ENCODE measurements at regions not wholly inside any gene's neighbourhood (a gene's known extent, or its start where the extent isn't known, plus 50 kb on each side); places are given as distances from the start of the nearest gene placed in this dataset.
A peak's percentile ranks its signal among the peaks of the same experiment; 100 is the strongest.

DNA sequence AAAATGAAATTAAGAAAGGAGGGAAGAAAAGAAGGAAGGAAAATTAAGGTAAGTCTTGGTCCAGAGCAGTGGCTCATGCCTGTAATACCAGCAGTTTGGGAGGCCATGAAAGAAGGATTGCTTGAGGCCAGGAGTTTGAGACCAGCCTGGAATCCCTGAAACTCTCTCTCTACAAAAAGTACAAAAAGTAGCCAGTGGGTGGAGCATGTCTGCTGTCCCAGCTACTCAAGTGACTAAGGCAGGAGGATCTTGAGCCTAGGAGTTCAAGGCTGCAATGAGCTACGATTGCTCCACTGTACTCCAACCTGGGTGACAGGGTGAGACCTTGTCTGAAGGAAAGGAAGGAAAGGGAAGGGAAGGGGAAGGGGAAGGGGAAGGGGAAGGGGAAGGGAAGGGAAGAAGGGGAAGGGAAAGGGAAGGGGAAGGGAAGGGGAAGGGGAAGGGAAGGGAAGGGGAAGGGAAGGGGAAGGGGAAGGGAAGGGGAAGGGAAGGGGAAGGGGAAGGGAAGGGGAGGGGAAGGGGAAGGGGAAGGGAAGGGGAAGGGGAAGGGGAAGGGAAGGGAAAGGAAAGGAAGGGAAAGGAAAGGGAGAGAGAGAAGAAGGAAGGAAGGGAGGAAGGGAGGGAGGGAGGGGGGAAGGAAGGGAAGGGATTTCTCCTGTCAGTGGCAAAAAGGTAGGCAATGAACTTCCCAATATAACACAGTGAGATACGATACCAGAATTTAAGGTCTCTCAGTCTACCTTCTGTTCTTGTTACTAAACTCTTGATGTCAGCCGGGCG is 412.8 kb downstream of the CMPK2 start:
- Histone ChIP-seq H3K4me1 (ENCODE audit: insufficient read depth, low read length) (no peaks in the 10 kb centered on the region), H3K79me2 (ENCODE audit: insufficient read depth, low read length) (no peaks in the 10 kb centered on the region), H3K27ac (ENCODE audit: low read length) (no peak overlapping the region), H4K20me1 (ENCODE audit: insufficient read depth, low read length) (no peaks in the 10 kb centered on the region), H3K36me3 (ENCODE audit: insufficient read depth, low read length) (no peaks in the 10 kb centered on the region), H2AFZ (ENCODE audit: low read depth, low read length) (no peak overlapping the region), H3K4me3 (ENCODE audit: low read depth in 1 of 2, low read length in 2 of 2) (no peak overlapping the region), H3K4me2 (ENCODE audit: insufficient read depth, low read length) (no peak overlapping the region), H3K9me3 (ENCODE audit: insufficient read depth, low read length, severe bottlenecking) (no peaks in the 10 kb centered on the region), H3K9ac (ENCODE audit: low read depth, low read length) (no peak overlapping the region), H3K27me3 (ENCODE audit: insufficient read depth, low read length, poor library complexity) (no peaks in the 10 kb centered on the region)
- TF ChIP-seq EZH2 (IDR thresholded peaks at IDR 0.05; ENCODE audit: borderline replicate concordance, low read depth, low read length, severe bottlenecking) (no peak), CTCF (IDR thresholded peaks at IDR 0.05; ENCODE audit: borderline replicate concordance, extremely low read depth, low read length, poor library complexity, severe bottlenecking) (peak; percentile 32)
- no peak for DNase-seq
- ATAC-seq (ENCODE audit: insufficient read depth, low read depth): 0 out of 3 replicates have a peak, but pooled peaks have one; percentile 54

GRCh38 chr2:6454286-6454990 is 411.3 kb downstream of the CMPK2 start:
- Histone ChIP-seq H3K27me3 (ENCODE audit: insufficient read depth, low read length, poor library complexity) (no peaks in the 10 kb centered on the region), H3K79me2 (ENCODE audit: insufficient read depth, low read length) (no peaks in the 10 kb centered on the region), H3K27ac (ENCODE audit: low read length) (no peak overlapping the region), H3K4me3 (ENCODE audit: low read depth in 1 of 2, low read length in 2 of 2) (no peak overlapping the region), H3K9ac (ENCODE audit: low read depth, low read length) (no peak overlapping the region), H4K20me1 (ENCODE audit: insufficient read depth, low read length) (no peaks in the 10 kb centered on the region), H3K4me1 (ENCODE audit: insufficient read depth, low read length) (no peaks in the 10 kb centered on the region), H2AFZ (ENCODE audit: low read depth, low read length) (no peak overlapping the region), H3K9me3 (ENCODE audit: insufficient read depth, low read length, severe bottlenecking) (no peaks in the 10 kb centered on the region), H3K36me3 (ENCODE audit: insufficient read depth, low read length) (no peaks in the 10 kb centered on the region), H3K4me2 (ENCODE audit: insufficient read depth, low read length) (no peak overlapping the region)
- TF ChIP-seq CTCF (IDR thresholded peaks at IDR 0.05; ENCODE audit: borderline replicate concordance, extremely low read depth, low read length, poor library complexity, severe bottlenecking) (no peak), EZH2 (IDR thresholded peaks at IDR 0.05; ENCODE audit: borderline replicate concordance, low read depth, low read length, severe bottlenecking) (no peak)
- no peak for DNase-seq
- ATAC-seq (ENCODE audit: insufficient read depth, low read depth): no peak

DNA sequence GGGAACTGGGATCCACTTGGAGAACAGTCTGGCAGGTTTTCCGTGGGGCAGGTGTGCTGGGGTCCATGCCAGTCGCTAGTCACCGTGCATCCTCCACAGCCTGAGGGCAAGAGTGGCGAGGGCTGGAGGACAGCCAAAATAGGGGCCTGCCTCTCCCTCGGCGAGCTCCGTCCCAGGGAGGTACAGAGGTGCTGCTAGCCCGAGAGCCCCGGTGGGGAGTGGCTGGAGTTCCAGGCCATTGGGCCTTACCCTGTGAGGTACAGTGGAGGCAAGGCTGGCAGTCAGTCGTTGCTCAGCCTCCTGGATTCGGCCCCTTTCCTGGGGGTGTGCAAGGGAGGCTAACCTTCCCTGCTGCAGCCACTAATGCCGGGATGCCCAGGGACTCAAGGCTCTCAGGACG is 406.6 kb downstream of the CMPK2 start:
- Histone ChIP-seq H4K20me1 (ENCODE audit: insufficient read depth, low read length) (no peaks in the 10 kb centered on the region), H3K4me1 (ENCODE audit: insufficient read depth, low read length) (no peaks in the 10 kb centered on the region), H3K9me3 (ENCODE audit: insufficient read depth, low read length, severe bottlenecking) (no peaks in the 10 kb centered on the region), H3K4me2 (ENCODE audit: insufficient read depth, low read length) (no peak overlapping the region), H3K36me3 (ENCODE audit: insufficient read depth, low read length) (no peaks in the 10 kb centered on the region), H3K27me3 (ENCODE audit: insufficient read depth, low read length, poor library complexity) (no peaks in the 10 kb centered on the region), H3K9ac (ENCODE audit: low read depth, low read length) (no peak overlapping the region), H3K27ac (ENCODE audit: low read length) (no peak overlapping the region), H2AFZ (ENCODE audit: low read depth, low read length) (no peak overlapping the region), H3K4me3 (ENCODE audit: low read depth in 1 of 2, low read length in 2 of 2) (no peak overlapping the region), H3K79me2 (ENCODE audit: insufficient read depth, low read length) (no peaks in the 10 kb centered on the region)
- DNase-seq (no peak), ATAC-seq (ENCODE audit: insufficient read depth, low read depth) (no peak)
- TF ChIP-seq CTCF (IDR thresholded peaks at IDR 0.05; ENCODE audit: borderline replicate concordance, extremely low read depth, low read length, poor library complexity, severe bottlenecking) (no peak), EZH2 (IDR thresholded peaks at IDR 0.05; ENCODE audit: borderline replicate concordance, low read depth, low read length, severe bottlenecking) (no peak)
